ENCODE measurements at regions not wholly inside any gene's neighbourhood (a gene's known extent, or its start where the extent isn't known, plus 50 kb on each side); places are given as distances from the start of the nearest gene placed in this dataset.

GRCh38 chr6:21334651-21335050 lies 258.9 kb upstream of the SOX4 start:
- Histone ChIP-seq H3K4me3 (ENCODE audit: low read depth, low read length) (no peak overlapping the region), H3K36me3 (ENCODE audit: control insufficient read depth in 2 of 2, insufficient read depth in 1 of 2, low read length in 2 of 2) (no peaks in the 10 kb centered on the region), H3K27ac (ENCODE audit: extremely low read depth, low read depth, low read length) (no peak overlapping the region), H3K4me1 (ENCODE audit: control insufficient read depth, insufficient read depth, low read length) (no peaks in the 10 kb centered on the region), H3K9me3 (ENCODE audit: control insufficient read depth, insufficient read depth, low read depth, low read length) (no peaks in the 10 kb centered on the region)
- ChIA-PET CTCF (interaction anchor here (1.0 kb wide), 1 partner anchor 929 kb away, joined by 4 read pairs; no protein-coding TSS in a partner anchor), POLR2A (interaction anchor here (0.7 kb wide), 1 partner anchor 165 kb away, joined by 3 read pairs; no protein-coding TSS in a partner anchor)
- TF ChIP-seq MYNN (tag by site-specific recombination; IDR thresholded peaks at IDR 0.05; ENCODE audit: borderline replicate concordance), result no peak
- TF ChIP-seq ZNF391 (tag by site-specific recombination; IDR thresholded peaks at IDR 0.05; ENCODE audit: borderline replicate concordance, low read depth), result no peak
- no peak for TF ChIP-seq ZNF423 (tag by site-specific recombination; IDR thresholded peaks at IDR 0.05)
- no peak for TF ChIP-seq BCL11B (tag by site-specific recombination; IDR thresholded peaks at IDR 0.05; ENCODE audit: low read depth)

GRCh38 chr6:21335591-21335990 lies 258.0 kb upstream of the SOX4 start:
- POLR2A ChIA-PET, result interaction anchor here (0.6 kb wide), 1 partner anchor 1834 kb away, joined by 4 read pairs; no protein-coding TSS in a partner anchor
- Histone ChIP-seq H3K4me1 (ENCODE audit: control insufficient read depth, insufficient read depth, low read length) (no peaks in the 10 kb centered on the region), H3K36me3 (ENCODE audit: control insufficient read depth in 2 of 2, insufficient read depth in 1 of 2, low read length in 2 of 2) (no peaks in the 10 kb centered on the region), H3K4me3 (ENCODE audit: low read depth, low read length) (no peak overlapping the region), H3K27ac (ENCODE audit: extremely low read depth, low read depth, low read length) (no peak overlapping the region), H3K9me3 (ENCODE audit: control insufficient read depth, insufficient read depth, low read depth, low read length) (no peaks in the 10 kb centered on the region)
- no peak for TF ChIP-seq REST (tag by site-specific recombination; IDR thresholded peaks at IDR 0.05)
- no peak for TF ChIP-seq ZNF133 (tag by site-specific recombination; IDR thresholded peaks at IDR 0.05)
- no peak for TF ChIP-seq ZNF433 (tag by site-specific recombination; IDR thresholded peaks at IDR 0.05; ENCODE audit: low read depth)
- no peak for TF ChIP-seq TRIM28 (IDR thresholded peaks at IDR 0.05; ENCODE audit: borderline replicate concordance, low read length)
- TF ChIP-seq MEIS1 (CRISPR knock-in tag; IDR thresholded peaks at IDR 0.05; ENCODE audit: borderline replicate concordance), result no peak
- TF ChIP-seq ZNF302 (tag by site-specific recombination; IDR thresholded peaks at IDR 0.05; ENCODE audit: low read depth), result no peak
- no peak for TF ChIP-seq ZNF366 (tag by site-specific recombination; conservative IDR thresholded peaks at IDR 0.05)
- no peak for TF ChIP-seq ZEB2 (tag by site-specific recombination; IDR thresholded peaks at IDR 0.05)
- TF ChIP-seq ZNF140 (tag by site-specific recombination; IDR thresholded peaks at IDR 0.05), result no peak
- no peak for TF ChIP-seq ZNF654 (tag by site-specific recombination; IDR thresholded peaks at IDR 0.05; ENCODE audit: low read depth)
- no peak for TF ChIP-seq ZNF394 (tag by site-specific recombination; IDR thresholded peaks at IDR 0.05; ENCODE audit: borderline replicate concordance)
- TF ChIP-seq HOXC10 (CRISPR knock-in tag; IDR thresholded peaks at IDR 0.05), result no peak
- no peak for TF ChIP-seq ZNF404 (tag by site-specific recombination; IDR thresholded peaks at IDR 0.05)
- no peak for TF ChIP-seq ELK4 (IDR thresholded peaks at IDR 0.05; ENCODE audit: borderline replicate concordance, low read depth, low read length)
- TF ChIP-seq ZNF341 (tag by site-specific recombination; IDR thresholded peaks at IDR 0.05; ENCODE audit: low read depth), result no peak
- no peak for TF ChIP-seq ZNF561 (tag by site-specific recombination; IDR thresholded peaks at IDR 0.05; ENCODE audit: borderline replicate concordance)
- TF ChIP-seq ZNF184 (tag by site-specific recombination; IDR thresholded peaks at IDR 0.05), result no peak
- no peak for TF ChIP-seq ZSCAN5A (tag by site-specific recombination; IDR thresholded peaks at IDR 0.05)
- CTCF ChIA-PET, result interaction anchor here (0.9 kb wide), 1 partner anchor 11 kb away, joined by 3 read pairs; no protein-coding TSS in a partner anchor
